ENCODE measurements at regions not wholly inside any gene's neighbourhood (a gene's known extent, or its start where the extent isn't known, plus 50 kb on each side); places are given as distances from the start of the nearest gene placed in this dataset.

DNA sequence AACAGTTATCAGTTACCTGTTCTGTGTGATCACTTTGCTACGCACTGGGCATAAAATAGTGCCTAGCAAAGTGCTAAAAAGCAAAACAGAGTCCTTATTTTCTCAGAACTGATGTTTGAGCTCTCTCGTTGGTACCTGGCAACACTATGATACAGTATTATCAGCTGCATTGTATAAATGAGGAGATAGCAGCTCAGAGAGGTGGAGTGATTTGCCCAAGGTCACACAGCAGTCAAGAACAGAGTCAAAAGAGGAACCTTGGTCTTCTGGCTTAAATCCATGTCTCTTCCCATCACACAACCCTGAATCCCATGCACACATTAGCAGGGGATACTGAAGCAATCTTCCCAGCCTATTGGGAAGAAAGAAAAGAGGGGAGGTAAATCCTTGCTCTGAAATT, 580.5 kb downstream of the SOX6 start:
- H3K9ac ChIP-seq (ENCODE audit: low read length): no peak overlapping the region
- H2AFZ ChIP-seq (ENCODE audit: low read depth, low read length): no peak overlapping the region
- peaks cover 4% of the 10 kb centered on the region; the same call in 1 of the 2 replicates for H3K4me1 ChIP-seq (ENCODE audit: low read length)
- H3K79me2 ChIP-seq (ENCODE audit: low read length): no peaks in the 10 kb centered on the region
- no peak for TF ChIP-seq EZH2phosphoT487 (IDR thresholded peaks at IDR 0.05; ENCODE audit: low read depth)
- TF ChIP-seq, protein P1, sequence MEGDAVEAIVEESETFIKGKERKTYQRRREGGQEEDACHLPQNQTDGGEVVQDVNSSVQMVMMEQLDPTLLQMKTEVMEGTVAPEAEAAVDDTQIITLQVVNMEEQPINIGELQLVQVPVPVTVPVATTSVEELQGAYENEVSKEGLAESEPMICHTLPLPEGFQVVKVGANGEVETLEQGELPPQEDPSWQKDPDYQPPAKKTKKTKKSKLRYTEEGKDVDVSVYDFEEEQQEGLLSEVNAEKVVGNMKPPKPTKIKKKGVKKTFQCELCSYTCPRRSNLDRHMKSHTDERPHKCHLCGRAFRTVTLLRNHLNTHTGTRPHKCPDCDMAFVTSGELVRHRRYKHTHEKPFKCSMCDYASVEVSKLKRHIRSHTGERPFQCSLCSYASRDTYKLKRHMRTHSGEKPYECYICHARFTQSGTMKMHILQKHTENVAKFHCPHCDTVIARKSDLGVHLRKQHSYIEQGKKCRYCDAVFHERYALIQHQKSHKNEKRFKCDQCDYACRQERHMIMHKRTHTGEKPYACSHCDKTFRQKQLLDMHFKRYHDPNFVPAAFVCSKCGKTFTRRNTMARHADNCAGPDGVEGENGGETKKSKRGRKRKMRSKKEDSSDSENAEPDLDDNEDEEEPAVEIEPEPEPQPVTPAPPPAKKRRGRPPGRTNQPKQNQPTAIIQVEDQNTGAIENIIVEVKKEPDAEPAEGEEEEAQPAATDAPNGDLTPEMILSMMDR (IDR thresholded peaks at IDR 0.05; ENCODE audit: low read depth, low read length): no peak
- no peak overlapping the region for H3K4me2 ChIP-seq (ENCODE audit: low read length)
- no peaks in the 10 kb centered on the region for H4K20me1 ChIP-seq (ENCODE audit: insufficient read depth, low read length)
- no peak overlapping the region for H3K27ac ChIP-seq (ENCODE audit: low read length)
- H3K36me3 ChIP-seq (replicated peaks; ENCODE audit: low read depth, low read length): no peaks in the 10 kb centered on the region
- H3K27me3 ChIP-seq (ENCODE audit: low read depth, low read length): 0 out of 2 replicates have a peak, but pooled peaks cover 14% of the 10 kb centered on the region
- no peaks in the 10 kb centered on the region for H3K9me3 ChIP-seq (ENCODE audit: insufficient read depth, low read length)
- H3K4me3 ChIP-seq (ENCODE audit: low read length): no peak overlapping the region

DNA sequence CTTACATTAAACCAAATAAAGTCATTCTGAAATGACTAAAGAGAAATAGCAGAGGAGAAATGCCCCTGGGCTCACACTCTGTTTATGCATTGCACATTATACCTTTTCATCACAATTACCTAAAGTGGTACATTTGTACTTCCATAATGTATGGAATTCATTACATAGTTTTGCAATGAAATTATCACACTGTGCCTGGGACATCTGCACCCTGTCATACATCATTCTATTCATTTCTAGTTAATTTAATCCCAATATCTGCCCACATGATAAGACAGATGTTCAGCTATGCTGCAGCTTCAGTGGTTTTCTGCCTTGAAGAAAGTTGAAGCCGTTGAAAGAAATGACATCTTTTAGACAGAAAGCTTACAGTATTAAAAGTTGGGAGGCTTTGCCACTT, 580.0 kb downstream of the SOX6 start:
- peaks cover 4% of the 10 kb centered on the region; the same call in 1 of the 2 replicates for H3K4me1 ChIP-seq (ENCODE audit: low read length)
- H3K27me3 ChIP-seq (ENCODE audit: low read depth, low read length): 0 out of 2 replicates have a peak, but pooled peaks cover 14% of the 10 kb centered on the region
- H2AFZ ChIP-seq (ENCODE audit: low read depth, low read length): no peak overlapping the region
- no peak overlapping the region for H3K4me2 ChIP-seq (ENCODE audit: low read length)
- no peaks in the 10 kb centered on the region for H3K36me3 ChIP-seq (replicated peaks; ENCODE audit: low read depth, low read length)
- H3K9me3 ChIP-seq (ENCODE audit: insufficient read depth, low read length): no peaks in the 10 kb centered on the region
- H3K9ac ChIP-seq (ENCODE audit: low read length): no peak overlapping the region
- H3K4me3 ChIP-seq (ENCODE audit: low read length): no peak overlapping the region
- H3K27ac ChIP-seq (ENCODE audit: low read length): no peak overlapping the region
- TF ChIP-seq EZH2phosphoT487 (IDR thresholded peaks at IDR 0.05; ENCODE audit: low read depth): no peak
- TF ChIP-seq, protein P1 (IDR thresholded peaks at IDR 0.05; ENCODE audit: low read depth, low read length): no peak
- H3K79me2 ChIP-seq (ENCODE audit: low read length): no peaks in the 10 kb centered on the region
- no peaks in the 10 kb centered on the region for H4K20me1 ChIP-seq (ENCODE audit: insufficient read depth, low read length)

DNA sequence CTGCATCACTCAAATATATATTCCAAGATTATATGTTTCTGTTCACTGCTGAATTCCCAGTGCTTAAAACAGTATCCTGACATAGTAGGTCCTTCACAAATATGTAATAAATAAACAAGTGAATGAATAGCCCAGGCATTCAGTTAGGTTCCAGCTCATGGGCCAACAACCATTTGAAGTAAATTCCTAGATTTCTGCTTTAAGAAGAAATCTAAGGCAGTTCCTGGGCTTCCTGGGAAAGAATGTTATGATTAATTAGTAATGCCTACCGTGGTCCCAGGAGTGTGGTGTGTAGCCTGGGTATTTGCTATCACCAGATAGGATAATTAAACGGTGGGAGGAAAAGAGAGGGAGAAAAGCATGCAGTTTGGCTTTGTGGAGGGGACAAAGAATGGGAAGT, 576.8 kb downstream of the SOX6 start:
- TF ChIP-seq EZH2phosphoT487 (IDR thresholded peaks at IDR 0.05; ENCODE audit: low read depth): no peak
- TF ChIP-seq, protein P1 (IDR thresholded peaks at IDR 0.05; ENCODE audit: low read depth, low read length): no peak
- Histone ChIP-seq H3K4me2 (ENCODE audit: low read length) (no peak overlapping the region), H3K36me3 (replicated peaks; ENCODE audit: low read depth, low read length) (no peaks in the 10 kb centered on the region), H3K79me2 (ENCODE audit: low read length) (no peaks in the 10 kb centered on the region), H3K9ac (ENCODE audit: low read length) (no peak overlapping the region), H3K9me3 (ENCODE audit: insufficient read depth, low read length) (no peaks in the 10 kb centered on the region), H3K4me1 (ENCODE audit: low read length) (peaks cover 6% of the 10 kb centered on the region; the same call in 1 of the 2 replicates), H4K20me1 (ENCODE audit: insufficient read depth, low read length) (no peaks in the 10 kb centered on the region), H3K27ac (ENCODE audit: low read length) (no peak overlapping the region), H2AFZ (ENCODE audit: low read depth, low read length) (no peak overlapping the region), H3K27me3 (ENCODE audit: low read depth, low read length) (0 out of 2 replicates have a peak, but pooled peaks cover 3% of the 10 kb centered on the region), H3K4me3 (ENCODE audit: low read length) (no peak overlapping the region)

DNA sequence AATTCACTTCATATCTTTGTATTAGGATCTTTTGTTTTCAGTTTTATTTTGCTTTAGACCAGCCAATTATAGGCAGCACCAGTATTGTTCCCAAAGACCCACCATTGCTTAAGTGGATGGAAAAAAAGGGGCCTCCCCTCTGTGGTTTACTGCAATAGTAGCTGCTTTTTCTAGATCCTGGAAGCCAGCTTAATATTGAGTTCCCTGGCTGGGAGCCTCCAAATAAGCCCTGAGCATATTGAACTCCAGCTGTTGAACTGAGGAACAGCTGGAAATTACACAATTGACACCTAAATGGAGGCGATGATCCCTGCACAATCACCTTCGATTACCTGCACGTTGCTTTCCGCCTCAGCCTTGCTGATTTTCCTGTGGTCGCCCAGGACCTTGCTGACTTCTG, 576.0 kb downstream of the SOX6 start:
- Histone ChIP-seq H4K20me1 (ENCODE audit: insufficient read depth, low read length) (no peaks in the 10 kb centered on the region), H3K4me1 (ENCODE audit: low read length) (peaks cover 2% of the 10 kb centered on the region; the same call in 1 of the 2 replicates), H3K27me3 (ENCODE audit: low read depth, low read length) (0 out of 2 replicates have a peak, but pooled peaks cover 3% of the 10 kb centered on the region), H3K36me3 (replicated peaks; ENCODE audit: low read depth, low read length) (no peaks in the 10 kb centered on the region), H3K27ac (ENCODE audit: low read length) (no peak overlapping the region), H3K79me2 (ENCODE audit: low read length) (no peaks in the 10 kb centered on the region), H3K4me3 (ENCODE audit: low read length) (no peak overlapping the region), H2AFZ (ENCODE audit: low read depth, low read length) (no peak overlapping the region), H3K4me2 (ENCODE audit: low read length) (no peak overlapping the region), H3K9ac (ENCODE audit: low read length) (no peak overlapping the region), H3K9me3 (ENCODE audit: insufficient read depth, low read length) (no peaks in the 10 kb centered on the region)
- TF ChIP-seq, protein P1 (IDR thresholded peaks at IDR 0.05; ENCODE audit: low read depth, low read length): no peak
- no peak for TF ChIP-seq EZH2phosphoT487 (IDR thresholded peaks at IDR 0.05; ENCODE audit: low read depth)
